ENCODE measurements at regions not wholly inside any gene's neighbourhood (a gene's known extent, or its start where the extent isn't known, plus 50 kb on each side); places are given as distances from the start of the nearest gene placed in this dataset.

GRCh38 chr2:43083710-43084698, 142.4 kb downstream of the ZFP36L2 start:
- DNase-seq: no peak

GRCh38 chr2:43082903-43083677, 143.3 kb downstream of the ZFP36L2 start:
- DNase-seq: no peak

- no peak for DNase-seq
Measured at GRCh38 chr2:43082111-43082894, 144.1 kb downstream of the ZFP36L2 start.

GRCh38 chr2:43081131-43081765, 145.2 kb downstream of the ZFP36L2 start:
- no peak for DNase-seq

- DNase-seq: no peak
Measured at GRCh38 chr2:43080571-43081021, 145.8 kb downstream of the ZFP36L2 start.

- DNase-seq: no peak
Measured at GRCh38 chr2:43078781-43079755, 147.3 kb downstream of the ZFP36L2 start.

GRCh38 chr2:43078301-43078700, 148.1 kb downstream of the ZFP36L2 start:
- no peak for DNase-seq

GRCh38 chr2:43077876-43078275, 148.5 kb downstream of the ZFP36L2 start:
- no peak for DNase-seq

GRCh38 chr2:43076676-43077075, 149.7 kb downstream of the ZFP36L2 start:
- DNase-seq: no peak

- DNase-seq: no peak
Measured at GRCh38 chr2:43075811-43076585, 150.4 kb downstream of the ZFP36L2 start.

GRCh38 chr2:43075054-43075593, 151.3 kb downstream of the ZFP36L2 start:
- DNase-seq: no peak

- no peak for DNase-seq
Measured at GRCh38 chr2:43074592-43075053, 151.8 kb downstream of the ZFP36L2 start.

- no peak for DNase-seq
Measured at GRCh38 chr2:43074052-43074451, 152.4 kb downstream of the ZFP36L2 start.

- DNase-seq: no peak
Measured at GRCh38 chr2:43073401-43073825, 153.0 kb downstream of the ZFP36L2 start.

GRCh38 chr2:43071599-43072550, 154.5 kb downstream of the ZFP36L2 start:
- DNase-seq: no peak

- DNase-seq: no peak
Measured at GRCh38 chr2:43070676-43071502, 155.5 kb downstream of the ZFP36L2 start.

- DNase-seq: no peak
Measured at GRCh38 chr2:43070030-43070429, 156.4 kb downstream of the ZFP36L2 start.

All from NCI-H1092 (cell line).